ENCODE measurements at regions not wholly inside any gene's neighbourhood (a gene's known extent, or its start where the extent isn't known, plus 50 kb on each side); places are given as distances from the start of the nearest gene placed in this dataset.

GRCh38 chr16:80197741-80198201 is 343.0 kb upstream of the DYNLRB2 start:
- H3K27me3 ChIP-seq (ENCODE audit: insufficient read depth in 3 of 3, low read length in 2 of 3), result peaks cover 0 to 3% (median 0%) of the 10 kb centered on the region in 3 donors
- H3K9me3 ChIP-seq, result no peaks in the 10 kb centered on the region
- intact Hi-C loops (cut with DNase I), result no loop called here
- H3K4me3 ChIP-seq, result no peak overlapping the region
- no peak for DNase-seq
- ATAC-seq, result no peak
- no peak for TF ChIP-seq CTCF (IDR thresholded peaks at IDR 0.05)
- H3K36me3 ChIP-seq (ENCODE audit: insufficient read depth in 1 of 2, low read depth in 1 of 2), result no peaks in the 10 kb centered on the region
- no peak overlapping the region for H3K27ac ChIP-seq
- no peaks in the 10 kb centered on the region for H3K4me1 ChIP-seq
- WGBS, 3 donors, result 31 to 44% (median 39%) methylated on average over 4 of the region's 4 CpGs

- WGBS, 3 donors, result 78 to 84% (median 80%) methylated on average over 3 of the region's 3 CpGs
- ATAC-seq, result no peak
- TF ChIP-seq CTCF (IDR thresholded peaks at IDR 0.05), result no peak
- no peak for DNase-seq
- intact Hi-C loops (cut with DNase I), result no loop called here
- Histone ChIP-seq H3K27me3 (ENCODE audit: insufficient read depth in 3 of 3, low read length in 2 of 3) (peaks cover 0 to 3% (median 0%) of the 10 kb centered on the region in 3 donors), H3K4me1 (no peaks in the 10 kb centered on the region), H3K9me3 (no peaks in the 10 kb centered on the region), H3K36me3 (ENCODE audit: insufficient read depth in 1 of 2, low read depth in 1 of 2) (no peaks in the 10 kb centered on the region), H3K4me3 (no peak overlapping the region), H3K27ac (no peak overlapping the region)
Measured at GRCh38 chr16:80191928-80192327, 348.9 kb upstream of the DYNLRB2 start.

GRCh38 chr16:80189476-80190175 is 351.2 kb upstream of the DYNLRB2 start:
- Histone ChIP-seq H3K27me3 (ENCODE audit: insufficient read depth in 3 of 3, low read length in 2 of 3) (peaks cover 0 to 3% (median 0%) of the 10 kb centered on the region in 3 donors), H3K4me3 (no peak overlapping the region), H3K27ac (no peak overlapping the region), H3K4me1 (no peaks in the 10 kb centered on the region), H3K36me3 (ENCODE audit: insufficient read depth in 1 of 2, low read depth in 1 of 2) (no peaks in the 10 kb centered on the region), H3K9me3 (no peaks in the 10 kb centered on the region)
- intact Hi-C loops (cut with DNase I), result no loop called here
- TF ChIP-seq CTCF (IDR thresholded peaks at IDR 0.05), result no peak
- DNase-seq, result no peak
- no peak for ATAC-seq
- WGBS, 3 donors, result 53 to 57% (median 57%) methylated on average over 7 of the region's 7 CpGs

GRCh38 chr16:80176114-80176513 is 364.7 kb upstream of the DYNLRB2 start:
- intact Hi-C loops (cut with DNase I), result no loop called here
- Histone ChIP-seq H3K9me3 (no peaks in the 10 kb centered on the region), H3K36me3 (ENCODE audit: insufficient read depth in 1 of 2, low read depth in 1 of 2) (no peaks in the 10 kb centered on the region), H3K27me3 (ENCODE audit: insufficient read depth in 3 of 3, low read length in 2 of 3) (peaks cover 0 to 3% (median 0%) of the 10 kb centered on the region in 3 donors), H3K4me3 (no peak overlapping the region), H3K4me1 (no peaks in the 10 kb centered on the region), H3K27ac (no peak overlapping the region)
- ATAC-seq (no peak), DNase-seq (no peak)
- no peak for TF ChIP-seq CTCF (IDR thresholded peaks at IDR 0.05)
- 91 to 97% (median 91%) methylated on average over 1 of the region's 1 CpG for WGBS, 3 donors

GRCh38 chr16:80175011-80175410 is 365.8 kb upstream of the DYNLRB2 start:
- intact Hi-C loops (cut with DNase I), result no loop called here
- H3K36me3 ChIP-seq (ENCODE audit: insufficient read depth in 1 of 2, low read depth in 1 of 2), result no peaks in the 10 kb centered on the region
- H3K4me1 ChIP-seq, result no peaks in the 10 kb centered on the region
- 76 to 87% (median 85%) methylated on average over 1 of the region's 1 CpG for WGBS, 3 donors
- H3K27me3 ChIP-seq (ENCODE audit: insufficient read depth in 3 of 3, low read length in 2 of 3), result peaks cover 0 to 4% (median 0%) of the 10 kb centered on the region in 3 donors
- no peak overlapping the region for H3K4me3 ChIP-seq
- H3K27ac ChIP-seq, result no peak overlapping the region
- no peaks in the 10 kb centered on the region for H3K9me3 ChIP-seq
- TF ChIP-seq CTCF (IDR thresholded peaks at IDR 0.05), result no peak
- DNase-seq (no peak), ATAC-seq (no peak)
